Glutamatergic neuron (in vitro differentiated cells): ENCODE measurements at regions not wholly inside any gene's neighbourhood (a gene's known extent, or its start where the extent isn't known, plus 50 kb on each side); places are given as distances from the start of the nearest gene placed in this dataset.

Experiments
- DNase-seq: peaks from one replicate; pipeline ENCODE4 v3.0.0; 2022
- H3K27ac Mint-ChIP-seq: one replicate; pipeline ENCODE4 v1.8.0; 2020; ENCODE audit warnings: mild to moderate bottlenecking, mixed read lengths, inconsistent platforms; ENCODE audit not compliant: unreplicated experiment
- H3K27me3 Mint-ChIP-seq: one replicate; pipeline ENCODE4 v1.8.0; 2020; ENCODE audit warnings: mild to moderate bottlenecking, moderate library complexity, mixed read lengths, inconsistent platforms; ENCODE audit not compliant: unreplicated experiment
- H3K36me3 Mint-ChIP-seq: one replicate; pipeline ENCODE4 v1.8.0; 2020; ENCODE audit warnings: mild to moderate bottlenecking, mixed read lengths, inconsistent platforms; ENCODE audit not compliant: unreplicated experiment
- H3K4me1 Mint-ChIP-seq: one replicate; pipeline ENCODE4 v1.8.0; 2020; ENCODE audit warnings: mild to moderate bottlenecking, low read depth, mixed read lengths, inconsistent platforms; ENCODE audit not compliant: unreplicated experiment
- H3K4me3 Mint-ChIP-seq: one replicate; pipeline ENCODE4 v1.8.0; 2020; ENCODE audit warnings: mild to moderate bottlenecking, mixed read lengths, inconsistent platforms; ENCODE audit not compliant: unreplicated experiment
- H3K9me3 Mint-ChIP-seq: one replicate; pipeline ENCODE4 v1.8.0; 2020; ENCODE audit warnings: mild to moderate bottlenecking, moderate library complexity, mixed read lengths, inconsistent platforms; ENCODE audit not compliant: unreplicated experiment
- CTCF ChIP-seq: fragments of 200-600 bp; sonication (generic); IDR thresholded peaks from one replicate; pipeline ENCODE4 v1.5.0; 2021; ENCODE audit not compliant: partially characterized antibody, unreplicated experiment

GRCh38 chr4:79650217-79650616, 242.2 kb upstream of the GK2 start:
- H3K4me3 Mint-ChIP-seq = no peak overlapping the region
- no peak for TF ChIP-seq CTCF
- peaks cover 8% of the 10 kb centered on the region for H3K4me1 Mint-ChIP-seq
- peaks cover 1% of the 10 kb centered on the region for H3K27me3 Mint-ChIP-seq
- no peaks in the 10 kb centered on the region for H3K36me3 Mint-ChIP-seq
- H3K27ac Mint-ChIP-seq = no peak overlapping the region
- DNase-seq = no peak
- no peaks in the 10 kb centered on the region for H3K9me3 Mint-ChIP-seq

GRCh38 chr4:79645942-79646341, 237.9 kb upstream of the GK2 start:
- H3K36me3 Mint-ChIP-seq = no peaks in the 10 kb centered on the region
- H3K27me3 Mint-ChIP-seq = peaks cover 1% of the 10 kb centered on the region
- DNase-seq = no peak
- H3K4me3 Mint-ChIP-seq = no peak overlapping the region
- no peak overlapping the region for H3K27ac Mint-ChIP-seq
- no peaks in the 10 kb centered on the region for H3K9me3 Mint-ChIP-seq
- no peak for TF ChIP-seq CTCF
- peaks cover 9% of the 10 kb centered on the region for H3K4me1 Mint-ChIP-seq

GRCh38 chr4:79638735-79639134, 230.7 kb upstream of the GK2 start:
- H3K4me1 Mint-ChIP-seq = peaks cover 5% of the 10 kb centered on the region
- TF ChIP-seq CTCF = no peak
- no peaks in the 10 kb centered on the region for H3K36me3 Mint-ChIP-seq
- no peak overlapping the region for H3K27ac Mint-ChIP-seq
- no peak for DNase-seq
- H3K4me3 Mint-ChIP-seq = no peak overlapping the region
- no peaks in the 10 kb centered on the region for H3K9me3 Mint-ChIP-seq
- peaks cover 2% of the 10 kb centered on the region for H3K27me3 Mint-ChIP-seq

GRCh38 chr4:79636991-79637390, 229.0 kb upstream of the GK2 start:
- no peak for TF ChIP-seq CTCF
- no peak overlapping the region for H3K27ac Mint-ChIP-seq
- no peaks in the 10 kb centered on the region for H3K9me3 Mint-ChIP-seq
- DNase-seq = no peak
- no peak overlapping the region for H3K4me3 Mint-ChIP-seq
- H3K4me1 Mint-ChIP-seq = peaks cover 5% of the 10 kb centered on the region
- H3K27me3 Mint-ChIP-seq = peaks cover 2% of the 10 kb centered on the region
- H3K36me3 Mint-ChIP-seq = no peaks in the 10 kb centered on the region

DNA sequence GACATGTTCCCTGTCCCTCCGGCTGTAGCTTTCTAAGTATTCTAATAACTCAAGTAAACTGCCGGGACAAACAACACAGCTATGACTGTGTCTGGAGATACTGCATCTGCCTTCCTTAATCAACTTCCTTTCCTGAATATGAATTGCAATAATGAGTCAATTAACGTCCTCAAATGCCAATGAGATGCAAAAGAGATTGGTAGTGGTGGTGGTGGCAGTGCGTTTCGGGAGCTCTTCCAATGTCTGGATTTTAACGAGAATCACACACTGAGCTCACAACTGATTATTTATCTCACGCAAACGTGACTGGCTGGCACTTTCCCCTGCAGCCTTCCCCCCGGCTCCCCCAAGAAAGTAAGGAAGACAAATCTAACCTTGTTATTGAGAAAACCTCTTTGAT, 226.1 kb upstream of the GK2 start:
- no peak overlapping the region for H3K27ac Mint-ChIP-seq
- no peaks in the 10 kb centered on the region for H3K36me3 Mint-ChIP-seq
- H3K4me1 Mint-ChIP-seq = peaks cover 5% of the 10 kb centered on the region
- no peaks in the 10 kb centered on the region for H3K9me3 Mint-ChIP-seq
- peaks cover 2% of the 10 kb centered on the region for H3K27me3 Mint-ChIP-seq
- no peak overlapping the region for H3K4me3 Mint-ChIP-seq
- no peak for TF ChIP-seq CTCF
- no peak for DNase-seq
